B cell (primary cell): ENCODE measurements at regions not wholly inside any gene's neighbourhood (a gene's known extent, or its start where the extent isn't known, plus 50 kb on each side); places are given as distances from the start of the nearest gene placed in this dataset.

Source experiments
- CTCF ChIP-seq: fragments of 200-600 bp; IDR thresholded peaks from one replicate; pipeline ENCODE4 v1.8.0; 2022; ENCODE audit warnings: antibody characterized with exemption, mild to moderate bottlenecking
- EZH2 ChIP-seq: IDR thresholded peaks from 2 replicates; pipeline ENCODE4 v1.6.1; 2012; ENCODE audit warnings: borderline replicate concordance, low read depth, mild to moderate bottlenecking, moderate library complexity, low read length; ENCODE audit not compliant: insufficient read depth, poor library complexity, severe bottlenecking

- TF ChIP-seq CTCF (no peak), EZH2 (no peak)
Measured at GRCh38 chr1:222049176-222049575, 307.3 kb upstream of the DUSP10 start.
